ENCODE measurements at regions not wholly inside any gene's neighbourhood (a gene's known extent, or its start where the extent isn't known, plus 50 kb on each side); places are given as distances from the start of the nearest gene placed in this dataset.

- no peaks in the 10 kb centered on the region for H3K4me1 Mint-ChIP-seq (ENCODE audit: low read depth, unreplicated experiment)
- BruUV-seq (replicated peaks) = no TSS peak
- CTCF ChIA-PET = no interaction called here
- H3K4me1 ChIP-seq = no peaks in the 10 kb centered on the region
- no peaks in the 10 kb centered on the region for H3K27me3 ChIP-seq (replicated peaks; ENCODE audit: control insufficient read depth, insufficient read depth, low read length)
- H3K4me3 Mint-ChIP-seq (ENCODE audit: unreplicated experiment) = no peak overlapping the region
- no peak overlapping the region for H3K4me3 ChIP-seq (ENCODE audit: low read depth, low read length)
- H3K9me3 Mint-ChIP-seq (ENCODE audit: unreplicated experiment) = peaks cover 6% of the 10 kb centered on the region
- peaks cover 2% of the 10 kb centered on the region for H3K27me3 Mint-ChIP-seq (ENCODE audit: insufficient read depth, unreplicated experiment)
- no peak for DNase-seq
- POLR2A ChIA-PET = no interaction called here
- intact Hi-C loops (cut with micrococcal nuclease; ENCODE audit: unreplicated experiment) = no loop called here
- TF ChIP-seq, protein P1, sequence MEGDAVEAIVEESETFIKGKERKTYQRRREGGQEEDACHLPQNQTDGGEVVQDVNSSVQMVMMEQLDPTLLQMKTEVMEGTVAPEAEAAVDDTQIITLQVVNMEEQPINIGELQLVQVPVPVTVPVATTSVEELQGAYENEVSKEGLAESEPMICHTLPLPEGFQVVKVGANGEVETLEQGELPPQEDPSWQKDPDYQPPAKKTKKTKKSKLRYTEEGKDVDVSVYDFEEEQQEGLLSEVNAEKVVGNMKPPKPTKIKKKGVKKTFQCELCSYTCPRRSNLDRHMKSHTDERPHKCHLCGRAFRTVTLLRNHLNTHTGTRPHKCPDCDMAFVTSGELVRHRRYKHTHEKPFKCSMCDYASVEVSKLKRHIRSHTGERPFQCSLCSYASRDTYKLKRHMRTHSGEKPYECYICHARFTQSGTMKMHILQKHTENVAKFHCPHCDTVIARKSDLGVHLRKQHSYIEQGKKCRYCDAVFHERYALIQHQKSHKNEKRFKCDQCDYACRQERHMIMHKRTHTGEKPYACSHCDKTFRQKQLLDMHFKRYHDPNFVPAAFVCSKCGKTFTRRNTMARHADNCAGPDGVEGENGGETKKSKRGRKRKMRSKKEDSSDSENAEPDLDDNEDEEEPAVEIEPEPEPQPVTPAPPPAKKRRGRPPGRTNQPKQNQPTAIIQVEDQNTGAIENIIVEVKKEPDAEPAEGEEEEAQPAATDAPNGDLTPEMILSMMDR (IDR thresholded peaks at IDR 0.05; ENCODE audit: insufficient read depth in 1 of 2, low read depth in 1 of 2, low read length in 1 of 2, severe bottlenecking in 1 of 2, unreplicated experiment in 1 of 2) = no peak
- H3K27ac Mint-ChIP-seq (ENCODE audit: unreplicated experiment) = no peak overlapping the region
- H3K36me3 Mint-ChIP-seq (ENCODE audit: insufficient read depth, unreplicated experiment) = peaks cover 4% of the 10 kb centered on the region
- H3K36me3 ChIP-seq (ENCODE audit: control insufficient read depth, insufficient read depth, low read length) = no peaks in the 10 kb centered on the region
- no peaks in the 10 kb centered on the region for H3K9me3 ChIP-seq
Measured at GRCh38 chr10:107614939-107615685, 450.6 kb upstream of the SORCS1 start.

- no peaks in the 10 kb centered on the region for H3K27me3 Mint-ChIP-seq (ENCODE audit: insufficient read depth, unreplicated experiment)
- H3K9me3 Mint-ChIP-seq (ENCODE audit: unreplicated experiment) = no peaks in the 10 kb centered on the region
- H3K27ac Mint-ChIP-seq (ENCODE audit: unreplicated experiment) = no peak overlapping the region
- BruUV-seq (replicated peaks) = no TSS peak
- no peaks in the 10 kb centered on the region for H3K4me1 ChIP-seq
- H3K9me3 ChIP-seq = no peaks in the 10 kb centered on the region
- no peak overlapping the region for H3K4me3 ChIP-seq (ENCODE audit: low read depth, low read length)
- ChIA-PET POLR2A (no interaction called here), CTCF (no interaction called here)
- DNase-seq = no peak
- H3K4me3 Mint-ChIP-seq (ENCODE audit: unreplicated experiment) = no peak overlapping the region
- H3K4me1 Mint-ChIP-seq (ENCODE audit: low read depth, unreplicated experiment) = no peaks in the 10 kb centered on the region
- no peaks in the 10 kb centered on the region for H3K27me3 ChIP-seq (replicated peaks; ENCODE audit: control insufficient read depth, insufficient read depth, low read length)
- H3K36me3 Mint-ChIP-seq (ENCODE audit: insufficient read depth, unreplicated experiment) = no peaks in the 10 kb centered on the region
- no peaks in the 10 kb centered on the region for H3K36me3 ChIP-seq (ENCODE audit: control insufficient read depth, insufficient read depth, low read length)
- intact Hi-C loops (cut with micrococcal nuclease; ENCODE audit: unreplicated experiment) = no loop called here
- TF ChIP-seq, protein P1 (IDR thresholded peaks at IDR 0.05; ENCODE audit: insufficient read depth in 1 of 2, low read depth in 1 of 2, low read length in 1 of 2, severe bottlenecking in 1 of 2, unreplicated experiment in 1 of 2) = no peak
Measured at GRCh38 chr10:107611115-107611514, 446.6 kb upstream of the SORCS1 start.

GRCh38 chr10:107589081-107589480, 424.6 kb upstream of the SORCS1 start:
- H3K4me3 Mint-ChIP-seq (ENCODE audit: unreplicated experiment) = no peak overlapping the region
- H3K9me3 Mint-ChIP-seq (ENCODE audit: unreplicated experiment) = peaks cover 19% of the 10 kb centered on the region
- intact Hi-C loops (cut with micrococcal nuclease; ENCODE audit: unreplicated experiment) = no loop called here
- Histone ChIP-seq H3K9me3 (no peaks in the 10 kb centered on the region), H3K4me3 (ENCODE audit: low read depth, low read length) (no peak overlapping the region), H3K36me3 (ENCODE audit: control insufficient read depth, insufficient read depth, low read length) (no peaks in the 10 kb centered on the region), H3K4me1 (no peaks in the 10 kb centered on the region), H3K27me3 (replicated peaks; ENCODE audit: control insufficient read depth, insufficient read depth, low read length) (no peaks in the 10 kb centered on the region)
- no peak overlapping the region for H3K27ac Mint-ChIP-seq (ENCODE audit: unreplicated experiment)
- ChIA-PET POLR2A (no interaction called here), CTCF (interaction anchor here (0.5 kb wide), 1 partner anchor 2000 kb away, joined by 3 read pairs; no protein-coding TSS in a partner anchor)
- no peaks in the 10 kb centered on the region for H3K27me3 Mint-ChIP-seq (ENCODE audit: insufficient read depth, unreplicated experiment)
- no peaks in the 10 kb centered on the region for H3K4me1 Mint-ChIP-seq (ENCODE audit: low read depth, unreplicated experiment)
- DNase-seq = no peak
- H3K36me3 Mint-ChIP-seq (ENCODE audit: insufficient read depth, unreplicated experiment) = no peaks in the 10 kb centered on the region
- BruUV-seq (replicated peaks) = no TSS peak
- TF ChIP-seq, protein P1 (IDR thresholded peaks at IDR 0.05; ENCODE audit: insufficient read depth in 1 of 2, low read depth in 1 of 2, low read length in 1 of 2, severe bottlenecking in 1 of 2, unreplicated experiment in 1 of 2) = no peak
